Left lobe of liver (tissue), 2 donors: ENCODE measurements at regions not wholly inside any gene's neighbourhood (a gene's known extent, or its start where the extent isn't known, plus 50 kb on each side); places are given as distances from the start of the nearest gene placed in this dataset.

ENCODE experiments used
- ATAC-seq: fragments of 200-7000 bp; cut with Tn5 transposase; one replicate; pipeline ENCODE4 v1.9.1; 2020; ENCODE audit warnings: mild to moderate bottlenecking, moderate library complexity
- DNase-seq: peaks from one replicate; pipeline ENCODE4 v3.0.0-alpha.2; 2020; ENCODE audit warnings: low spot score
- donor health status: DM: no; HTN: no; CAD: no; lungs with moderate emphysema.
- donor health status: DM: no; HTN: yes; CAD: no.

- DNase-seq (no peak), ATAC-seq (no peak)
These were observed 383.2 kb upstream of the ZMIZ1 start for GRCh38 chr10:78685466-78686103.

GRCh38 chr10:78686444-78687060 is 382.2 kb upstream of the ZMIZ1 start:
- ATAC-seq (no peak), DNase-seq (no peak)

- no peak for ATAC-seq
- no peak for DNase-seq
These were observed 381.1 kb upstream of the ZMIZ1 start for GRCh38 chr10:78687626-78688025.

DNA sequence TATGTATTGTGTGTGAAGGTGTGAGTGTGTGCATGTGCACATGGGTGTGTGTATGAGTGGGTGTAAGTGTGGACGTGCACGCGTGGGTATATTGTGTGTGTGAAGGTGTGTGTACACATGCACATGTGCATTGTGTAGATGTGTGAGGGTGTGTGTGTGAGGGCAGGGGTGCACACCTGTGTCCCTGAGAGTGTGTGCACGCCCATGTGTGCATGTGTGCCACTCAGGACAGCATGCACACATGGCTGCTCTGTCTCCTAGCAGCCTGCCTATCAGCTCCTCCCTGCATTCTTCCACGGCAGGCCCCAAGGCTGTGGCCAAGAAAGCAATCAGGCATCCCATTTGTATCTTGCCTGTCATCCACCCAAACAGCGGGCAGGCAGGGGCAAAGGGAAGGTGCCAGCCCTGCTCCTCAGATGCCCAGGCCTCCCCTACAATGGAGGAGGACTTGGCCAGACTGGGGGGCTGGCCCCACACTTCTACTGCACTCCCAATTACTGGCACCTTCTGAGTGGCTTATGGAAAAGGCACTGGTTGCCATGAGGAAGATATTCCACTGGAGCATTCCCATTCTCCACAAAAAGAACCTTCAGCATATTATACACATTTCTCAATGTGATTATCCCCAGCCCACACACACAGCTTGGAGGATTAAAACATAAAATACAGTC is 380.4 kb upstream of the ZMIZ1 start:
- no peak for DNase-seq
- no peak for ATAC-seq

DNA sequence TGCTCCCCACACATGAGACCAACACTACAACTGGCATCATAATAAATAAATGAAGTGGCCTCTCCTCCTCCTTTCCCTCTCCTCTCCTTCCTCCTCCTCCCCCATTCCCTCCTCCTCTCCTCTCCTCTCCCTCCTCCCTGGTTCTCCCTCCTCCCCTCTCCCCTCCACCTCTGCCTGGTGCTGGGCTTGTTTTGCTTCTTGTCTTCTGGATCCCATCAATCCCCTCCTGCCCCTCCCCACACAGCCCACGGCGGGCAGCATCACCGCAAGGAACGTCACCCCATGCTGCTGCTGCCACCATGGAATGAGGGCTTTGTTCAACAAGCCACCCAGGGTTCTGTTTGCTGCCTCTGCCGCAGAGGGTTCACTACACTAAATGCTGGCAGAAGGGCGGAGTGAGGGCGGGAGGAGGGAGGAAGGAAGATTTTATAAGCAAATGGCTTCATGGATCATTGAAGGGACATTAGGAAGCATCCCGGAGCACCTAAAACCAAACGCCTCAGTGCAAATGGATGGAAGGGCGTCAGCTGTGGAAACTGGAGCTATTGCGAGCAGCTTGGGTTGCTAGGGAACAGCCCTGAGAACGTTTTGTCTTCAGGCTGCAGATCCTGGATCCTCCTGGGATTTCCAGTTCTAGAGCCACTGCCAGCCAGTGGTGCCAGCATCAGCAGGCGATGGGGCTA is 379.7 kb upstream of the ZMIZ1 start:
- ATAC-seq: no peak
- no peak for DNase-seq

DNA sequence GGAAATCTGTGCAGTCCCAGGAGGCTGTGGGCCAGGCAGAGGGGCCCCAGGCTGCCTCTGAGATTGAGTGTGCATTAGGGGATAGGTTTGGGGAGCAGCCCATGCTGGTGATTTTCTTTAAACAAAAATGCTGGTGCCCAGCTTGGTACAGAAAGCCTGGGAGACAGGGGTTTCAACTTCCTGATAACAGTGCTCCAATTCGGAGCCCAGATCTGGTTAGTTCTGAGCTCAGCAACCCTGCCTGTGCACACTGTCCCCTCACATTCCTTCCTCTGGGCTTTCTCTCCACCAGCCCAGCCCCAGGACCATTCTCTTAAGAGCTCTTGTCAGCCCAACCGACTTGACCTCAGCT is 379.2 kb upstream of the ZMIZ1 start:
- DNase-seq: no peak
- no peak for ATAC-seq

GRCh38 chr10:78690354-78691111 is 378.2 kb upstream of the ZMIZ1 start:
- no peak for DNase-seq

DNA sequence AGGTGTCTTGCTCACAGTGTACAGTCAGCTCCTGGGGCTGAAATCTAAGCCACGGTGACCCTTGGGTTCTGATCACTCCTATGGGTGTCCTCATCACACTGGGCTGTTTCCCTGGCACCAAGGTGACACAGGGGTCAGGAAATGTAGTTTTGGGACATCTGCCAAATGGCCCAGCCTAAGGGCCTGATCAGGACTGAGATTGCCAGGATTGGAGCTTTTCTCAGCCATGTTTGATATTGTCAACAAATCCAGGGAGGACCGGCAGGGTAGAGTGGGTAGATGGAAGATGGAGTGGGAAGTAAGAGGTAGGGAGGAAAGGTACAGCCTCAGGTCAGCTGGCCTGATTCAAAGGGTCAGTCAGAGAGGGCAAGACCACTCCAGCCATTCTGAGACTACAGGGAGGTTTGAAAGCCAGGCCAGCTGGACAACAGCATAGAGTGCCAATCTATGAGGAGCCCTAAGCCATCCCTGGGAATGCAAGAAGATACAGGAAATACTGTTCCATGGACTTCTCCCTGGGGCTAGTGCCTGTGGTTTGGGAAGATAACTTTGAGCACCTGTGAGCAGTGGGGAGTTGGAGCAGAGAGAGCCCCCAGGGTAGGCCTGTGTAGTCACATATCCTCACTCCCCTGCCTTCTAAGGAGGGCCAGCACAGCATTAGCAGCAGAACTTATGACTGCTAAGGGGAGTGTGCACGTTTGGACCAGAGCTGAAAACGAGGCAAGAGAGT is 377.3 kb upstream of the ZMIZ1 start:
- DNase-seq (no peak), ATAC-seq (no peak)

More at GRCh38 chr10:78690354-78691111, 378.2 kb upstream of the ZMIZ1 start:
- no peak for ATAC-seq

DNA sequence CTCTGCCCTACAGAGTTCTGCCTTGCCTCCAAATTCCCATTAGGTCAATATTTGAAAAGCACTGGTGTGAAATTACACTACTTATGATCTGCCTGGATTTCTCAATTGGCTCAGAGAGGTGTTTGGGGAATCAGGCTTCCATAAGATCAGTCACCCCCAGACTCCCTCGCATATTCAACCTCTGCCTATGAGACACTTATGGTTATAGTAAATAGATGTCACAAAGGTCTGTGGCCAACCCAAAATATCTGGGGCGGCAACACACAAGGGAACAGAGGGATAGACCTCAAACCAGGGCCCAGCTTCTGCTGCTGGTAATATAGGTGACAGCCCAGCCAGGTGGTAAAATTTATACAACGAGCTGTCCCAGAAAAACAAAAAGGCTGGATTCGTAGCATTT is 376.7 kb upstream of the ZMIZ1 start:
- ATAC-seq: no peak
- DNase-seq: no peak

- ATAC-seq: no peak
- no peak for DNase-seq
These were observed 372.9 kb upstream of the ZMIZ1 start for GRCh38 chr10:78695846-78696245.

GRCh38 chr10:78696791-78697395 is 371.9 kb upstream of the ZMIZ1 start:
- no peak for DNase-seq

GRCh38 chr10:78699971-78700370 is 368.8 kb upstream of the ZMIZ1 start:
- DNase-seq (no peak), ATAC-seq (no peak)

More at GRCh38 chr10:78696791-78697395, 371.9 kb upstream of the ZMIZ1 start:
- no peak for ATAC-seq

GRCh38 chr10:78700413-78700812 is 368.4 kb upstream of the ZMIZ1 start:
- ATAC-seq (no peak), DNase-seq (no peak)

DNA sequence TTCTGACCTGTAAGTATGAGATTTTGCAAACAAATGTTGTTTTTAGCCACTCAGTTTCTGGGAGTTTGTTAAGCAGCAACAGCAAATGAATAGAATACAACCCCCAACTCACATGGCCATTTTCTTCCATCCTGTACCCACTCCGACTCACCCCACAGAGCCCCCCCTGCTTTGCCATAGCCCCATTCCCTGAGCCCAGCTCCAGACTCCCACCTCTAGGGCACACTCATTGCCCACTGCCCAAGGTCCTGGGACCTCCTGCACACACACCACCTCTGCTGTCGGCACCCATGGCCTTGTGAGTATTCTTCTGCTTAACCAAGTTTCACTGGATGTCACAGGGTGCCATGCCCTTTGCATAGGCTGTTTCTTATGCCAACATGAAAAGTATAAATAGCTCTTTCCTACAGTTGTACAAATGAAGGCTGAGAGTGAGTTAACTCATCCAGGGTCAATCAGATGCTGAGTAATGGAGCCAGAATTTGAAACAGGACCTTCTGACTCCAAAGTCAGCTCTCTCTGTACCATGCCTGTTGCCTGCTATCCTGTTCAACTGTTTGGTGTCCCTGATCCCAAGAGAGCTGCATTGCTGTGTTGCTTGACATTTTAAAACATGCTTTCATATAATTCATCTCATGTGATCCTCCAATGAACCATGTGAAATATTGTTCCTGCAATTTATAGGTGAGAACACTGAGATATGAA is 367.8 kb upstream of the ZMIZ1 start:
- no peak for DNase-seq
- ATAC-seq: no peak

DNA sequence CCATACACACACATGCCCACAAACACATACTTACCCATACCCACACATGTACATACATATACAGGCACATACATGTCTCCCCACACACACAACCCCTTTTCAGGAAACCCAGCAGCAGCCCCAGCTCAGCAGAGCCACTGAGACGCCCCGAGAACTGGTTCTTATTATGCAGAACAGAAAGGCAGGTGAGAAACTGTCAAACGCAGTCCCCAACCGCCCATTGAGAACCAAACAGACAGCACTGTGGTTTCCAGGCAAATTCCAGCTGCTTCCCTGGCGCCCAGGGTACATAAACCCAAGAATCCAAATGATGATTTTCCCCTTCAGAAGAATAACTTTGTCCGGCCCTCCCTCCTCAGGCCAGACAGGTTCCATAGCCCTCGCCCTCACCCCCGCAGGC is 366.6 kb upstream of the ZMIZ1 start:
- no peak for ATAC-seq
- DNase-seq: no peak

- ATAC-seq (no peak), DNase-seq (no peak)
These were observed 365.9 kb upstream of the ZMIZ1 start for GRCh38 chr10:78702876-78703275.

GRCh38 chr10:78703593-78703992 is 365.2 kb upstream of the ZMIZ1 start:
- ATAC-seq (no peak), DNase-seq (no peak)

DNA sequence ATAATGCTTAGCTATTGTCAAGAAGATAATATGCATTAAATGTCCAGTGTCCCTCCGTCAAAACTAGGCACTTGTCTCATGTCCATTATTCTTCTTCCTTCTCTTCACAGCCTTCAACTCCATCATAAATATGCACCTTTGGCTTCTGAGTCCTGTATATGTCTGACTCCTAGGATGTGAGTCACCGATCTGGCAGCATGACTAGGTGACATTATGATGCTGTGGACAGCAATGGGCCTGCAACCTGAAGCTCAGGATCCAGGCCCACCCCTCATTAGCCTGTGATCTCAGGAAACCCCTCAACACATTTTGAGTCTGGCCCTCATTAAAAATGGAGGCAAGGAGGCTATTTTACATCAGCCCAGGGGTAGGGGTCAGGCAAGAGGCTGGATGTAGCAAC is 362.5 kb upstream of the ZMIZ1 start:
- no peak for ATAC-seq
- no peak for DNase-seq

DNA sequence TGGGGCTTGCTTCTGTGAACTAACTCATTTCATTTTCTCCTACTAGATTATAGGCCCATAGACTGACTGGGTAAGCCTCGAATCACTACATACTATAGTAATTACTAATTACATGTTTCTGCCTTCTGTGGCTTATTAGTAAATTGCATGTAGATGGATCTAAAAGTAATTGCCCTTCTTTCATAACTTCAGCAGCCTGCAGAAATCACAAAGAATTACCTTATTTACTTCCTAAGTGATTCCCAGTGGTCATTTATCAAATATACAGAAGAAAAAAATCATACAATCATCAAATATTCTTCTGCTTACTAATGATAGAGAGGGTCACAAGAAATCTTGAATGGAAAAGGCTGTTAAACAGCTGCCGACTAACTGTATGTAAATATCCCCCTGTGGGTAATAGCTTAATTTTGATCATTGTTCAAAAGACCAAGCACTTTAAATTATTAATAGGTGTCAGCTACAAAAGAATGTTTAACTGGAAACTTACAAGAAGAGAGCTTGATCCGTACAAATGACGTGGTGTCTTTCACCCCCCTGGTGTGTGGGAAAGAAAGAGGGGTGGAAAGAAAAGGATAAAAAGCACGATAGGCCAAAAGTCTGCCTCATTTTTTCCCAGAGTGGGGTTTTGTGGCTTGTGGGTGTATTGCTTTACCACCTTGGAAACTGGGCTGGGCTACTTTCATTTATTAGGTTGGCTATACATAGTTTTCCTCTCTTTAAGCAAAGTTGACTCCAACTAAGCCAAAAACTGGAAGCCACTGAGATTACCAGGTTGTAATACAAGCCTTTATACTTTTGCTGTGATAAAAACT is 361.8 kb upstream of the ZMIZ1 start:
- DNase-seq (no peak), ATAC-seq (no peak)
